ENCODE measurements at regions not wholly inside any gene's neighbourhood (a gene's known extent, or its start where the extent isn't known, plus 50 kb on each side); places are given as distances from the start of the nearest gene placed in this dataset.

DNA sequence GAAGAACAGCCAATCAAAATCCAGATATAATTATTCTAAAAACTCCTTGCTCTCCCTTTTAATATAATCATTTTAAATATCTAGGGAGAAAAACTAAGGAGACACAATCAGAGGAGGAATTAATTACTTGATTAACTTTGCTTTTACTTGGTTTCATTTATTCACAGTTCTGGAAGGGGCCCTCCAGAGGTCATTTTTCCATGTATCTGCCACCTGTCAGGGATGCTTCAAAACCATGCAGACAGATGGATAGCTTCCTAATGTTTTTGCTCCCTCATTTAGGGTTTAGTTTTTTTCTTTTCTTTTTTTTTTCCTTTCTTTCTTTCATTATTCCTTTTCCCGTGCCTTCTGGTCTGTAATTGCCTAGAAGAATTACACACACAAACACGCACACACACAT is 438.1 kb upstream of the ARPP21 start:
- no peaks in the 10 kb centered on the region for H3K9me3 ChIP-seq (ENCODE audit: control insufficient read depth in 2 of 2, insufficient read depth in 1 of 2, low read depth in 1 of 2, low read length in 1 of 2)
- H3K4me1 ChIP-seq (ENCODE audit: control insufficient read depth in 3 of 3, insufficient read depth in 2 of 3, low read depth in 1 of 3, low read length in 2 of 3): no peaks in the 10 kb centered on the region
- DNase-seq (no peak), FAIRE-seq (no peak)
- H3K27me3 ChIP-seq (ENCODE audit: control insufficient read depth in 3 of 3, insufficient read depth in 3 of 3, low read length in 3 of 3): no peaks in the 10 kb centered on the region
- WGBS, 3 donors: 73 to 92% (median 84%) methylated on average over 2 of the region's 2 CpGs
- no peak overlapping the region for H3K4me3 ChIP-seq (ENCODE audit: low read depth in 1 of 3, low read length in 3 of 3)
- H3K27ac ChIP-seq (ENCODE audit: low read depth in 1 of 3, low read length in 2 of 3): no peak overlapping the region
- H3K36me3 ChIP-seq (ENCODE audit: control insufficient read depth in 3 of 3, insufficient read depth in 2 of 3, low read depth in 1 of 3, low read length in 3 of 3): no peaks in the 10 kb centered on the region

DNA sequence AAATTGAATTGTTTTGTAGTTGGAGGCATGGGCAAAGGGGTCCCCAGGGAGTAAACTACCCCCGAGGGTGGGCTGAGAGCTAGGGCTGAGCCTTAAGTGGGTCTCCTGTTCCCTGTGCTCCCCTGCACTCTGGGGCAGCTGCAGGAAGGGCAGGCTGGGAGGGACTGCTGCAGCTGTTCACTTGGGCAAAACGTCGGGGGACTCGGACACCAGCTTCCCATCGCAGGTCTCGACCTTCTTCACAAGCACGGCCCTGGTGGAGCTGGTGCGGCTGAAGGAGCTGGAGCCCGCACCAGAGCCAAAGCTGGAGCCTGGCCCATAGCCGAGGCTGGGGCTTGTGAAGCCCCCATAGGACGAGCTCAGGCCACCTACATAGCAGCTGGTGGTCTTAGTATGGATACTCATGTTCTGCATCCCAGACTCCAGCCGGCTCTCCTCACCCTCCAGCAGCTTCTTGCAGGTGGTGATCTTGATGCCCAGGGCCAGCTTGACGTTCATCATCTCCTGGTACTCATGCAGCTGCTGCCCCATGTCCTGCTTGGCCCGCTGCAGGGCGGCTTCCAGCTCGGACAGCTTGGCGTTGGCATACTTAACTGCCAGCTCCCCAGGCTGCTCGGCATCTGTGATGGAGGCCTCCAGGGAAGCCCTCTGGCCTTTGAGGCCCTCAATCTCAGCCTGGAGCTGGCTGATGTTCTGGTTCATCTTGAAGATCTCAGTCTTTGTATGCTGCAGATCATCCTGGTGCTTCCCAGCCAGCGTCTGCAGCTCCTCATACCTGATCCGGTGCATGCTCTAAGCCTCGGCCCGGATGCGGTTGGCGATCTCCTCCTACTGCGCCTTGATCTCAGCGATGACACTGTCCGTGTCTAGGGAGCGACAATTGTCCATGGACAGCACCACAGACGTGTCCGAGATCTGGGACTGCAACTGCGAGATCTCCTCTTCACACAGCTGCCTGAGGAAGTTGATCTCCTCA is 423.5 kb upstream of the ARPP21 start:
- Histone ChIP-seq H3K27ac (ENCODE audit: low read depth in 1 of 3, low read length in 2 of 3) (no peak overlapping the region), H3K27me3 (ENCODE audit: control insufficient read depth in 3 of 3, insufficient read depth in 3 of 3, low read length in 3 of 3) (no peaks in the 10 kb centered on the region), H3K9me3 (ENCODE audit: control insufficient read depth in 2 of 2, insufficient read depth in 1 of 2, low read depth in 1 of 2, low read length in 1 of 2) (peaks cover 0 to 11% of the 10 kb centered on the region in 2 donors), H3K4me3 (ENCODE audit: low read depth in 1 of 3, low read length in 3 of 3) (no peak overlapping the region), H3K36me3 (ENCODE audit: control insufficient read depth in 3 of 3, insufficient read depth in 2 of 3, low read depth in 1 of 3, low read length in 3 of 3) (no peaks in the 10 kb centered on the region), H3K4me1 (ENCODE audit: control insufficient read depth in 3 of 3, insufficient read depth in 2 of 3, low read depth in 1 of 3, low read length in 2 of 3) (no peaks in the 10 kb centered on the region)
- FAIRE-seq (no peak), DNase-seq (no peak)
- WGBS, 3 donors: 88 to 90% (median 89%) methylated on average over 31 of the region's 31 CpGs

DNA sequence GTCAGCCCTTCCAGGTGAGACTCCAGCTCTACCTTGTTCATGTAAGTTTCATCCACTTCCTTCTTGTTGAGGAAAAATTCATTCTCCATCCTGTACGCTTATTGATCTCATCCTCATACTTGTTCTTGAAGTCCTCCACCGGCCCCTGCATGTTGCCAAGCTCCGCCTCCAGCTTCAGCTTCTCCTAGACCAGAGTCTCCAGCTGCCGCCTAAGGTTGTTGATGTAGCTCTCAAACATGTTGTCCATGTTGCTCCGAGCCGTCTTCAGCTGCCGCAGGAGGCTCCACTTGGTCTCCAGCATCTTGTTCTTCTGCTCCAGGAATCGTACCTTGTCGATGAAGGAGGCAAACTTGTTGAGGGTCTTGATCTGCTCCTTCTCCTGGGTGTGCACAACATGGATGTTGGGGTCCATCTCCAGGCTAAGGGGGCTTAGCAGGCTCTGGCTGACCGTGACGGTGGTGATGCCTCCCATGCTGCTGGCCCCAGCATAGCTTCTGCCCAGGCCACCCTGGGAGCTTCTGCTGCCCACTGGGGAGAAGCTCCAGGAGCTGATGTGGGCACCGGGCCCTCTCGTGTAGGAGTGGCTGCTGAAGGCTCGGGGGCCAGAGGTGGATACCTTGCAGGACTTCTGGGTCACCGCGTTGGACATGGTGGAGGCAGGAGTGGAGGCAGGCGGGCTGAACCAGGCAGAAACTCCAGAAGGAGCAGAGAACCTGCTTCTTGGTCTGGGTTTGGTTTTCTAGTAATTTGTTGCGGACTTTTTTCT is 422.6 kb upstream of the ARPP21 start:
- no peak for FAIRE-seq
- WGBS, 3 donors: 91 to 92% (median 91%) methylated on average over 18 of the region's 18 CpGs

DNA sequence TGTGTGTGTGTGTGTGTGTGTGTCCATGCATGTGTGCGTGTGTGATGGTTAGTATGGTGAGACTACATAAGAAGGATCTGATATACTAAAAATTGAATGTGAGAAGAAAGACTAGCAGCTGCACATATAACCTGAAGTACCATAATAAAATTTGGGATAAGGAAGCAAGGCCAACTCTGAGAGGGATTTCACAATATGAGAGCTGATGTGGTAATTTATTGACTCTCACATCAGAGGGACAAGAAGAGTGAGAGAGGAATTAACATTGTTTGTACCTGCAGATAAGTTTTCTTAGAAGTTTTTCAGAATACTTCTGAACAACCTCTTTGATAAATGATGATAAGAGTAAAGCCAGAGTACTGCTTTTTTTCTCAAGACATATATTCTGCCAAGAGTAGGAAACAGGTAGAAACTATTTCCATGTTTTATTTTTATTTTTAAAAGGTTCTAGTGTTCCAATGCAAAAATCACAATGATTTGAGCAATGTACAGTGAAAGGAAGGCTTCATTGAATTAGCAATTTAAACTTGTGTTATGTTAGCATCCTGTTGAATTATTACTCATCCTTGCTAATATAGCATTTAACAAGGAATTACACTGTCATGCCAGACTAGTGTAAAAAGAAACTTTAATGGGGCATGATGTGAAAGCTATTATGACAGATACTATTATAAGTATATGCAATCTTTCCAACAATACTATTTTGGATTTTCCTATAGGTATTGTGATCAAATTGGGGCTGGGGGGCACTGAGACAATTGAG is 415.5 kb upstream of the ARPP21 start:
- H3K27me3 ChIP-seq (ENCODE audit: control insufficient read depth in 3 of 3, insufficient read depth in 3 of 3, low read length in 3 of 3): no peaks in the 10 kb centered on the region
- no peak overlapping the region for H3K27ac ChIP-seq (ENCODE audit: low read depth in 1 of 3, low read length in 2 of 3)
- 75 to 89% (median 80%) methylated on average over 1 of the region's 1 CpG for WGBS, 3 donors
- no peak for DNase-seq
- no peaks in the 10 kb centered on the region for H3K4me1 ChIP-seq (ENCODE audit: control insufficient read depth in 3 of 3, insufficient read depth in 2 of 3, low read depth in 1 of 3, low read length in 2 of 3)
- H3K9me3 ChIP-seq (ENCODE audit: control insufficient read depth in 2 of 2, insufficient read depth in 1 of 2, low read depth in 1 of 2, low read length in 1 of 2): no peaks in the 10 kb centered on the region
- no peak for FAIRE-seq
- H3K4me3 ChIP-seq (ENCODE audit: low read depth in 1 of 3, low read length in 3 of 3): no peak overlapping the region
- H3K36me3 ChIP-seq (ENCODE audit: control insufficient read depth in 3 of 3, insufficient read depth in 2 of 3, low read depth in 1 of 3, low read length in 3 of 3): no peaks in the 10 kb centered on the region

More for the DNA sequence above, 422.6 kb upstream of the ARPP21 start:
- H3K9me3 ChIP-seq (ENCODE audit: control insufficient read depth in 2 of 2, insufficient read depth in 1 of 2, low read depth in 1 of 2, low read length in 1 of 2): peaks cover 0 to 11% of the 10 kb centered on the region in 2 donors
- H3K27me3 ChIP-seq (ENCODE audit: control insufficient read depth in 3 of 3, insufficient read depth in 3 of 3, low read length in 3 of 3): no peaks in the 10 kb centered on the region
- H3K27ac ChIP-seq (ENCODE audit: low read depth in 1 of 3, low read length in 2 of 3): no peak overlapping the region
- no peaks in the 10 kb centered on the region for H3K36me3 ChIP-seq (ENCODE audit: control insufficient read depth in 3 of 3, insufficient read depth in 2 of 3, low read depth in 1 of 3, low read length in 3 of 3)
- H3K4me1 ChIP-seq (ENCODE audit: control insufficient read depth in 3 of 3, insufficient read depth in 2 of 3, low read depth in 1 of 3, low read length in 2 of 3): no peaks in the 10 kb centered on the region
- no peak overlapping the region for H3K4me3 ChIP-seq (ENCODE audit: low read depth in 1 of 3, low read length in 3 of 3)
- DNase-seq: no peak

DNA sequence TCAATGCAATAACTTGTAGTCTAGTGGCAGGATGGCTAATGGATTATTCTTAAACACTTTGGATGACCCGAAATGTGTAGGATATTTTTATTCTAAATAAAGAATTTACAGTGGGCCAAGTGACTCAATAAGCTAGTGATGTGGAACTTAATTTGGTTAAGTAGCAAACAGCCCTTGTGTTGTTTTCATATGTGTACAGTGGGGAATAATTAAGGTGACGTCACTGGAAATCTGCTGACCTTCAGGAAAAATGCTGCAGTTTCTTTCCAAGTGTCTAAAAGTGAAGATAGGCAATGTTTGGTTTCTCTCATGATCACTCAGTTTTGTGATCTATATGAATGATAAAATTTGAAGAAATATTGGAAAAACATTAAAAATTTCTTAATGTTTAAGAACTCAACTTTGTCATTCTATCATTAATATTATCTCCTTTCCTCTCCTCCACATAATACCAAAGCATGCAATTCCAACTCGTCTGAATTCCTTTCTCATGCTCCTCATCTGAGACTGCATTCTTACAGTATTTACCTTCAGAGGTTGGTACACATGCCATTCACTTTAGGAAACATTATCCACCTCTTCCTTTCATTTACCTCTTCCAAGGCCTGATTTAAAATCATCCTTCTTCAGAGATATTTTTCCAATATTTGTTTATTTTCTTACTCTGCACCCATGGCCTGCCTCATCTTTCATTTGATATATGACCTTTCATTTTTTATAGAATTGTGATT is 414.6 kb upstream of the ARPP21 start:
- no peaks in the 10 kb centered on the region for H3K9me3 ChIP-seq (ENCODE audit: control insufficient read depth in 2 of 2, insufficient read depth in 1 of 2, low read depth in 1 of 2, low read length in 1 of 2)
- H3K4me3 ChIP-seq (ENCODE audit: low read depth in 1 of 3, low read length in 3 of 3): no peak overlapping the region
- DNase-seq (no peak), FAIRE-seq (no peak)
- 20 to 39% (median 39%) methylated on average over 3 of the region's 3 CpGs for WGBS, 3 donors
- H3K4me1 ChIP-seq (ENCODE audit: control insufficient read depth in 3 of 3, insufficient read depth in 2 of 3, low read depth in 1 of 3, low read length in 2 of 3): no peaks in the 10 kb centered on the region
- no peaks in the 10 kb centered on the region for H3K36me3 ChIP-seq (ENCODE audit: control insufficient read depth in 3 of 3, insufficient read depth in 2 of 3, low read depth in 1 of 3, low read length in 3 of 3)
- H3K27me3 ChIP-seq (ENCODE audit: control insufficient read depth in 3 of 3, insufficient read depth in 3 of 3, low read length in 3 of 3): no peaks in the 10 kb centered on the region
- H3K27ac ChIP-seq (ENCODE audit: low read depth in 1 of 3, low read length in 2 of 3): no peak overlapping the region

DNA sequence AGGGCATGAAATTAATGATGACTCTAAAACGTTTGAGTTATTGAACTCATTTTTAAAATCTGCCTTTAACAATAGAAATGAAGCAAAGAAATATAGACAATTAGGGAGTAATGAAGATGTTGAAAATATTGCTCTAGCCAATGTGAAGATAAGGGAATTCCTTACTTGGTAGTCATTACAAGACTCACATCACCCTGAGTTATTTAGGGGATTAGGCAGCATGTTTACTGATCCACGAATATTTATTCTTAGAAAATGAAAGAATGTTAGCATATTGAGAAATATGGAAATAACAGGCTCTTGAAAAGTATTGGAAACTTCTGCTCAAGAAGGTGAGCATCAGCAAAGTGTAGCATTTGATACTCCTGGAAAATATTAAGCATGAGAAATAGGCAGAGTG is 398.1 kb upstream of the ARPP21 start:
- DNase-seq (no peak), FAIRE-seq (no peak)
- Histone ChIP-seq H3K36me3 (ENCODE audit: control insufficient read depth in 3 of 3, insufficient read depth in 2 of 3, low read depth in 1 of 3, low read length in 3 of 3) (no peaks in the 10 kb centered on the region), H3K4me3 (ENCODE audit: low read depth in 1 of 3, low read length in 3 of 3) (no peak overlapping the region), H3K27me3 (ENCODE audit: control insufficient read depth in 3 of 3, insufficient read depth in 3 of 3, low read length in 3 of 3) (no peaks in the 10 kb centered on the region), H3K9me3 (ENCODE audit: control insufficient read depth in 2 of 2, insufficient read depth in 1 of 2, low read depth in 1 of 2, low read length in 1 of 2) (no peaks in the 10 kb centered on the region), H3K4me1 (ENCODE audit: control insufficient read depth in 3 of 3, insufficient read depth in 2 of 3, low read depth in 1 of 3, low read length in 2 of 3) (no peaks in the 10 kb centered on the region), H3K27ac (ENCODE audit: low read depth in 1 of 3, low read length in 2 of 3) (no peak overlapping the region)
- WGBS, 3 donors: 40 to 63% (median 48%) methylated on average over 2 of the region's 2 CpGs

DNA sequence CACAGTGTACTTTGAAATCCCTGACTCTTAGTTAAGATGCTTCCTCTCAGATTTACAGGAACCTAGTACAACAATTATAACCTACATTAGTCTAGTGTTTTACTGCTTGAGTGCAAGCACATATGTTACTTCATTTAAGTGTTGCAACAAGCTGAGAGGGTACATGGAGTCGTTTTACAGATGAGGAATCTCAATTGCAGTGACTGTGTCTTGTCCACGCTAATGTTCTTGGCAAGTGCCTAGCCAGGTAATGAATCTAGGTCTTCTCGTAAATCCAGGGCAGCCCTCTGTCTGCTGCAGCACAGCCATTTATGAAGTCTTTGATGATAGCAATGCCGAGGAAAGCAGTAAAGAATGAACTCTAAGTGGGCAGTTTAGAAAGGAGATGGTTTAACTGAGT is 384.4 kb upstream of the ARPP21 start:
- no peaks in the 10 kb centered on the region for H3K4me1 ChIP-seq (ENCODE audit: control insufficient read depth in 3 of 3, insufficient read depth in 2 of 3, low read depth in 1 of 3, low read length in 2 of 3)
- peaks cover 0 to 1% of the 10 kb centered on the region in 2 donors for H3K9me3 ChIP-seq (ENCODE audit: control insufficient read depth in 2 of 2, insufficient read depth in 1 of 2, low read depth in 1 of 2, low read length in 1 of 2)
- H3K27me3 ChIP-seq (ENCODE audit: control insufficient read depth in 3 of 3, insufficient read depth in 3 of 3, low read length in 3 of 3): no peaks in the 10 kb centered on the region
- FAIRE-seq: no peak
- H3K27ac ChIP-seq (ENCODE audit: low read depth in 1 of 3, low read length in 2 of 3): no peak overlapping the region
- 59 to 62% (median 61%) methylated on average over 4 of the region's 4 CpGs for WGBS, 3 donors
- no peak for DNase-seq
- no peaks in the 10 kb centered on the region for H3K36me3 ChIP-seq (ENCODE audit: control insufficient read depth in 3 of 3, insufficient read depth in 2 of 3, low read depth in 1 of 3, low read length in 3 of 3)
- H3K4me3 ChIP-seq (ENCODE audit: low read depth in 1 of 3, low read length in 3 of 3): no peak overlapping the region

DNA sequence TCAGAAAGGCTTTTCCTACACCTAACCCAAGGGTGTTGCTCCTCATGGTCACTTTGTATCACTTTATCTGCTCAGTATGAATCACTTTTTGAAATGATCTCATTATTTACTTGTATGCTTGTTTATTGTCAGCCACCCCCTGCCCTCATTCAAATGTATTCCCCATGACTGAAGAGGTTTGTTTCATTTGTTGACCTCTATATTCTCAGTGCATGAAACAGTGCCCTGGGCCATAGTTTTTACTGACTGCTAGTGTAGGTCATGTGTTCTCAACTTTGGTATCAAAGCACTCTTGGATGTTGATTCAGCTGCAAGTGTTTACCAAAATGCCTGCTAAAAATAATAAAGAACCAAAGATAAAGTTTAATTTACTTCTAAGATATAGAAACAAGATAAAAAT is 381.7 kb upstream of the ARPP21 start:
- no peak overlapping the region for H3K27ac ChIP-seq (ENCODE audit: low read depth in 1 of 3, low read length in 2 of 3)
- DNase-seq (no peak), FAIRE-seq (no peak)
- no peak overlapping the region for H3K4me3 ChIP-seq (ENCODE audit: low read depth in 1 of 3, low read length in 3 of 3)
- no peaks in the 10 kb centered on the region for H3K4me1 ChIP-seq (ENCODE audit: control insufficient read depth in 3 of 3, insufficient read depth in 2 of 3, low read depth in 1 of 3, low read length in 2 of 3)
- H3K36me3 ChIP-seq (ENCODE audit: control insufficient read depth in 3 of 3, insufficient read depth in 2 of 3, low read depth in 1 of 3, low read length in 3 of 3): no peaks in the 10 kb centered on the region
- H3K9me3 ChIP-seq (ENCODE audit: control insufficient read depth in 2 of 2, insufficient read depth in 1 of 2, low read depth in 1 of 2, low read length in 1 of 2): peaks cover 0 to 3% of the 10 kb centered on the region in 2 donors
- H3K27me3 ChIP-seq (ENCODE audit: control insufficient read depth in 3 of 3, insufficient read depth in 3 of 3, low read length in 3 of 3): no peaks in the 10 kb centered on the region

Measured in small intestine (tissue), 7 donors.